K562 (cell line): ENCODE measurements at regions not wholly inside any gene's neighbourhood (a gene's known extent, or its start where the extent isn't known, plus 50 kb on each side); places are given as distances from the start of the nearest gene placed in this dataset.

Experiments
- CTCF ChIP-seq, 3 experiments: IDR thresholded peaks in 2 of 3; conservative IDR thresholded peaks in 1 of 3; 2 replicates each; pipeline ENCODE4 v1.5.1; 2011 to 2012; ENCODE audit warnings: low read length in 3 of 3, mild to moderate bottlenecking in 3 of 3, control low read depth in 2 of 3, improper control_type of control experiment in 1 of 3, inconsistent platforms in 1 of 3, low read depth in 1 of 3, mixed read lengths in 1 of 3, moderate library complexity in 1 of 3; ENCODE audit not compliant: insufficient read depth in 2 of 3
- DACH1 ChIP-seq: fragments of 450-650 bp; IDR thresholded peaks from 2 replicates; pipeline ENCODE4 v1.6.1; 2018; ENCODE audit not compliant: partially characterized antibody
- GABPA ChIP-seq: fragments of 200-800 bp; sonication (Bioruptor generic); conservative IDR thresholded peaks from 2 replicates; pipeline ENCODE4 v1.6.1; 2016; ENCODE audit warnings: low read depth, missing genetic modification characterization, missing compliant biosample characterization
- PML ChIP-seq: IDR thresholded peaks from 2 replicates; pipeline ENCODE4 v1.6.1; 2012; ENCODE audit warnings: low read length, inconsistent platforms
- ZNF311 ChIP-seq: fragments of 250-450 bp; sonication (Bioruptor Pico); IDR thresholded peaks from 2 replicates; pipeline ENCODE4 v1.4.0; 2020; ENCODE audit warnings: mild to moderate bottlenecking, moderate library complexity

GRCh38 chr6:156437121-156437879 is 339.9 kb upstream of the ARID1B start:
- no peak for TF ChIP-seq PML
- TF ChIP-seq DACH1, result no peak
- TF ChIP-seq ZNF311, result no peak
- TF ChIP-seq GABPA (tag), result no peak
- TF ChIP-seq CTCF (IDR thresholded peaks at IDR 0.05 in 2 of 3, conservative IDR thresholded peaks at IDR 0.05 in 1 of 3; ENCODE audit: insufficient read depth in 2 of 3, low read depth in 1 of 3, low read length in 3 of 3), result no peak
